Endothelial cell of umbilical vein (primary cell): ENCODE measurements at regions not wholly inside any gene's neighbourhood (a gene's known extent, or its start where the extent isn't known, plus 50 kb on each side); places are given as distances from the start of the nearest gene placed in this dataset.

Source experiments
- CTCF ChIP-seq, 2 donors: IDR thresholded peaks; 1 replicate in 1 of 2; 2 replicates in 1 of 2; pipeline ENCODE4 v1.5.1; 2011; ENCODE audit warnings: low read length in 2 of 2, mild to moderate bottlenecking in 2 of 2, moderate library complexity in 2 of 2, control low read depth in 1 of 2, inconsistent platforms in 1 of 2, low read depth in 1 of 2; ENCODE audit not compliant: insufficient read depth in 1 of 2; ENCODE audit errors: extremely low read depth in 1 of 2
- MYC ChIP-seq: IDR thresholded peaks from one replicate; pipeline ENCODE4 v1.6.1; 2011; ENCODE audit warnings: mild to moderate bottlenecking, low read depth, low read length
- POLR2A ChIP-seq: IDR thresholded peaks from 2 replicates; pipeline ENCODE4 v1.6.1; 2012; ENCODE audit warnings: low read depth, mild to moderate bottlenecking, control low read depth, low read length
- POLR2AphosphoS5 ChIP-seq: IDR thresholded peaks from 2 replicates; pipeline ENCODE4 v1.6.1; 2012; ENCODE audit warnings: low read depth, mild to moderate bottlenecking, control low read depth, low read length, moderate library complexity; ENCODE audit not compliant: insufficient read depth

- TF ChIP-seq POLR2AphosphoS5 (no peak), MYC (no peak), POLR2A (no peak), CTCF (IDR thresholded peaks at IDR 0.05; ENCODE audit: extremely low read depth in 1 of 2, insufficient read depth in 1 of 2, low read depth in 1 of 2, low read length in 2 of 2) (no peak)
Measured at GRCh38 chr2:78465707-78466106, 559.8 kb upstream of the REG3G start.
